ENCODE measurements at regions not wholly inside any gene's neighbourhood (a gene's known extent, or its start where the extent isn't known, plus 50 kb on each side); places are given as distances from the start of the nearest gene placed in this dataset.

DNA sequence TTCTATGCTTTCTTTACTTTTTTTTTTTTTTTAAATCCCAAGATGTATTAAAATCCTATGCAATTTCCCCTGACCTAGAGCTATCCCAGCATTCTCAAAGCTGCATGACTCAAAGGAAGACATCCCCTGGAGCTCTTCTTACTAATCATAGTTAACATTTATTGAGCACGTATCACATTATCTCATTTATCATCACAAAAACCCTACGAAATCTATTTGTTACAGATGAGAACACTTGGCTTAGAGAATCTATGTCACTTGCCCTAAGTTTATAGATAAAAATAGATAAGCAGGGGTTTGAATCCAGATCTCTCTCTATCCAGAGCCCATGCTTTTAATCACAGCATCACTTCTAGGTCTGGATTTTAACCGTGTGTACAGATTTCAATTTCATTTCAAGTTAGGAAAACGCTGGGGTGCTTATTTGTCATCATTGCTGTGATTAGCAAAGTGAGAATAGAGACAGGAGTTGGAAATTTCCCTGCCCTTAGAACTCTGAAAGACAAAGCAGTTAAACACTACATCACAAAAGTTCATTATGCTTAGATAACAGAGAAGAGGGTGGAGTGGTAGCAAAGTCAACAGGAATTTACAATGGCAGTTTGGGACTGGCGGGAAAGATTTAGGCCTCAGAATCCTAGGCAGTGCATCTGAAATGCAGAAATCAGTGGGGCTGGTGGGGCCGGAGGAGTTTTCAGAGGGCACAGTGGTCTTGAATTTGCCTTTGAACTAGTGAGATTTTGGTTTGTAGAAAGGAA lies 177.7 kb upstream of the FRMD6 start:
- Mint-ChIP-seq H3K9me3 (no peaks in the 10 kb centered on the region), H3K27me3 (peaks cover 12% of the 10 kb centered on the region), H3K4me3 (no peak overlapping the region), H3K36me3 (no peaks in the 10 kb centered on the region), H3K27ac (no peak overlapping the region), H3K4me1 (no peaks in the 10 kb centered on the region)
- CTCF ChIA-PET, result no interaction called here
- no peak for DNase-seq

DNA sequence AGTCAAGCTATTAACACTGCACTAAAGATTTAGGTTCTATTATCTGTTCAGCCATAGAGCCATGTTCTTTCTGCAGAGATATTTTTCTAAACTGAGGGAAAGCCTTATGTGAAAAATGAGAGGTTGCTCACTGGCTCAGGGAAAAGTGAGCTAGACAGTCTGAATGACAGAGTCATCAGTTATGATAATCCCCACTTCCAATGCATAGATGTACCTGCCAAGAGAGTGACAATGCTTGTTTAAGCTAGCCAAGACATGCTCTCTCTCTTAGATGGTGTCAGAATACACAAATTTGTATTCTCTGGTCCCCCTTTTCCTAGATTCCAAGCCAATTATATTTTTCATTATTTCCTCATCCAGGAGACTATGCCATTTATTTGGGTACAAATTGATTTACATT lies 176.9 kb upstream of the FRMD6 start:
- no peaks in the 10 kb centered on the region for H3K9me3 Mint-ChIP-seq
- no peak overlapping the region for H3K27ac Mint-ChIP-seq
- CTCF ChIA-PET, result no interaction called here
- peaks cover 12% of the 10 kb centered on the region for H3K27me3 Mint-ChIP-seq
- DNase-seq, result no peak
- no peak overlapping the region for H3K4me3 Mint-ChIP-seq
- no peaks in the 10 kb centered on the region for H3K4me1 Mint-ChIP-seq
- no peaks in the 10 kb centered on the region for H3K36me3 Mint-ChIP-seq

DNA sequence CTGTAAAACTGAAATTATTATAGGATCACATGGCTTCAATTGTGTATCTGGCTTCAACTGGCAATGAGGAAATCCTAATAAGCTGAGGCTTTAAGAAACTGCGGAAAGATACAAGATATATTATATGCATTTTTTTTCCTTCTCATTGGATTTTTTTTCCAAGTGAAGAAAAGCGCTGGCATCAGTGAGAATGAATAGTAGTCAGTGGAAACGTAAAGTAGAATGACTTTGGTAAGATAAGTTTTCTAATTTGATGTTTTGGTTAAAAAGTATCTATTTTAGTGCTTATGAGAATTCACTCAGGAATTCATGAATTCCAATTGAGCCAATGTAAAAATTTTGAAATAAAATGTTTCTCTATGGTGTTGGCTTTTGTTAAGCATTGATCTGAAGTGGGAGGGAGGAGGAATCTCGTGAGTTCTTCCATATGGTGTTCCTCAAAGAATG lies 173.5 kb upstream of the FRMD6 start:
- H3K36me3 Mint-ChIP-seq, result no peaks in the 10 kb centered on the region
- no peak overlapping the region for H3K27ac Mint-ChIP-seq
- no peak overlapping the region for H3K4me3 Mint-ChIP-seq
- no peak for DNase-seq
- CTCF ChIA-PET, result no interaction called here
- no peaks in the 10 kb centered on the region for H3K9me3 Mint-ChIP-seq
- H3K4me1 Mint-ChIP-seq, result no peaks in the 10 kb centered on the region
- peaks cover 12% of the 10 kb centered on the region for H3K27me3 Mint-ChIP-seq

DNA sequence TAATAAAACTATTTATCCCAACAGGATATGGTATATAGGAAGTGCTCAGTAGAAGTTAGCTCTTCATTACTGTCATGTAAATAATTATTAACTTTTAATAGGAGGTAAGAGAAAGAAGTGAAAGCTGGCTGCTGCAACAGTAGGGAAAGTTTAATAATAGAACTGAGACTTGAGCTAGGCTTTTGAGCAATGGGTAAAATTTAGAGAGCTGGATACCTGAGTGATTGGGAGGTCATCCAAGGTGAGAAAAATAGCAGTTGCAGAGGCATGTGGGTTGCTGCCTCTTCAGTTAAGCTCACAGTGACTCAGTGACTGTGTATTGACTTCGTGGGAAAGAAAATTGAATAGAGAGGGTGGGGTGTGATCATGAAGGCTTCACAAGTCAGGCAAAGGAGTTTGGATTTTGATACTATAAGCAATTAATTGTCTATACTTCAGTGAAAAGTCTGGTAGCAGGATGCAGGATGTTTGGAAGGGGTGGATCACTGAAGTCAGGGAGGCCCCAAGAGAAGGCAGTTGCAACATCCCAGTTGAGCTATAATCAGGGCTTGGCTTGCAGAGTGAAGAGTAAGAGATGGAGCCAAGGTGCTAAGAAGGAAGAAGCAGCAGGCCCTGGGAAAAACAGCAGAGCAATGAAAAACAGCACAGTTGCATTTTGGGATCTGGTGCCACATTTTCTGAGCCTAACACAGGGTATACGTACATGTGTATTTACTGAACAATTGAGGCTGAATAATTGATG lies 172.0 kb upstream of the FRMD6 start:
- Mint-ChIP-seq H3K4me3 (no peak overlapping the region), H3K4me1 (no peaks in the 10 kb centered on the region), H3K9me3 (no peaks in the 10 kb centered on the region), H3K36me3 (no peaks in the 10 kb centered on the region), H3K27ac (no peak overlapping the region), H3K27me3 (peaks cover 8% of the 10 kb centered on the region)
- CTCF ChIA-PET, result no interaction called here
- DNase-seq, result no peak

DNA sequence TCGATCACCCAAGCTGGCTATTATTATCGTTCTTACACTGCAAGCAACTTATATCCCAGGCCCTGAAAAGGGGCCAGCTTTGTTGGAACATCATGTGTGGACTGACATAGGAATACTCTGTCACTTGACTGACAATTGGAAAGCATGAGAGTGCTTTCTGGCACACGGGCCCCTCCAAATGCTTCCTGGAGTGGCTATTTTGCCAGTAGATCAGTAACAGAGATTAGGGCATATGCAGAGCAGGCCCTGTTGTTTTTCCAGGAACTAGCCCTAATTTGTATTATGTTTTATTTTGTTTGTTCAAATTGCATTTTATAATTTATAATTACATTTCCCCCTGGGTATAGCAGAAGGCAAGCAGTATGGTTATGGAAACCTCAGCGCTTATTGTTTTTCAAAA lies 170.1 kb upstream of the FRMD6 start:
- H3K4me3 Mint-ChIP-seq, result no peak overlapping the region
- H3K9me3 Mint-ChIP-seq, result no peaks in the 10 kb centered on the region
- no peaks in the 10 kb centered on the region for H3K36me3 Mint-ChIP-seq
- H3K27me3 Mint-ChIP-seq, result no peaks in the 10 kb centered on the region
- CTCF ChIA-PET, result no interaction called here
- H3K27ac Mint-ChIP-seq, result no peak overlapping the region
- DNase-seq, result no peak
- H3K4me1 Mint-ChIP-seq, result no peaks in the 10 kb centered on the region

DNA sequence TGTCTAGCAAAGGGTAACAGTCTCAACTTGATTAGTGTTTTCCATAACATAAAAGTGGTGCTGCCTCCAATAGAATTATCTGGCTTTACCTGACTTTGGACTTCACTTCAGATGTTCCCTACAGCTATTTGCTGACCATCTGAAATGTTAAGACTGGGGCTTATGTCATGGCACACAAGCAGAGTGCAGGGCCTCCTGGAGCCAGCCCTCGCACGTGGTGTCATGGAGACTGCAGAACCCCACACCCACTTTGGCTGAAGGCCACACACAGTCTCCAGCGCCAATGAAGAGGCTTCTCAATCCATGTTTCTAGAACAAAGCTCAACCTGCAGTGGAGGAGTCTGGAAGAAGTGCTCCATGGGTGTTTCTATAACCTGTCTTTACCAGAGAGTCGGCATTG lies 169.6 kb upstream of the FRMD6 start:
- H3K4me3 Mint-ChIP-seq, result no peak overlapping the region
- H3K27me3 Mint-ChIP-seq, result no peaks in the 10 kb centered on the region
- no peaks in the 10 kb centered on the region for H3K36me3 Mint-ChIP-seq
- CTCF ChIA-PET, result no interaction called here
- H3K9me3 Mint-ChIP-seq, result no peaks in the 10 kb centered on the region
- no peak overlapping the region for H3K27ac Mint-ChIP-seq
- H3K4me1 Mint-ChIP-seq, result no peaks in the 10 kb centered on the region
- DNase-seq, result no peak

DNA sequence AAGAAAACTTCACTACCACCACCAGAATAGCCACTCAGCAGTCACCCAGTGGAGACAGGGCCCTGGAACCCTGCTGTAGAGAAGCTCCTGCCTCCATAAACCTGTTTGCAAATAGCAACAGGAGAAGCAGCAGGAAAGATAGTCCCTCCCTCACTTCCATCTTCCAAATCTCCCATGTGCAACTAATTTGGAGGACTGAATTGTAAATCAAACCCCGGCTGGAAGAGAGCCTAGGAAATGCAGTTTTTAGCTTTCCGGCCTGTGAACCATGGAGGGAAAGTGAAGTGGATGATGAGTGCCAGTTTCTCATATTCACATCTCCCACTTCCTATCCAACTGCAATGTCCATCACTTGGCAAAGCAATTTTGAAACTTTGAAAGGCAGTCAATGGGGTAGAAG lies 167.2 kb upstream of the FRMD6 start:
- H3K4me1 Mint-ChIP-seq, result no peaks in the 10 kb centered on the region
- no peak for DNase-seq
- no peaks in the 10 kb centered on the region for H3K36me3 Mint-ChIP-seq
- no peak overlapping the region for H3K27ac Mint-ChIP-seq
- CTCF ChIA-PET, result interaction anchor here (0.6 to 1.5 kb wide), 2 partner anchors 15 to 120 kb away, joined by 5 to 6 read pairs; no protein-coding TSS in a partner anchor
- no peak overlapping the region for H3K4me3 Mint-ChIP-seq
- no peaks in the 10 kb centered on the region for H3K27me3 Mint-ChIP-seq
- H3K9me3 Mint-ChIP-seq, result no peaks in the 10 kb centered on the region

DNA sequence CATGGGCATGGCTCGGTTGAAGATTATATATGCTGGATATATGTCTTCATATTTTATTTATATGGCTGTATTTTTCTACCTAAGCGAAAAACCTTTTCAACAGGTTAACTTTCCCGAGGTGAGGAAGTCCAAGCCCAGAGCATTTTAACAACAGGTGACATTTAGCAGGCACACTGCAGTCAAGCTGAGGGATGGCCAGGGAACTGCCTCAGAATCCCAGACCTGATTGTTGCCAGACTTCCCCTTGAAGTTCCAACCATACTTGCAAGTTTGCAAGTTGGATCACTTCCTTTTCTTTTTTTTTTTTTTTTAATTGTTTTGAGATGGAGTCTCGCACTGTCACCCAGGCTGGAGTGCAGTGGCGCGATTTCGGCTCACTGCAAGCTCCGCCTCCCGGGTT lies 166.0 kb upstream of the FRMD6 start:
- no peak for DNase-seq
- Mint-ChIP-seq H3K4me3 (no peak overlapping the region), H3K9me3 (no peaks in the 10 kb centered on the region), H3K27ac (no peak overlapping the region), H3K4me1 (no peaks in the 10 kb centered on the region), H3K36me3 (no peaks in the 10 kb centered on the region), H3K27me3 (no peaks in the 10 kb centered on the region)
- CTCF ChIA-PET, result no interaction called here

DNA sequence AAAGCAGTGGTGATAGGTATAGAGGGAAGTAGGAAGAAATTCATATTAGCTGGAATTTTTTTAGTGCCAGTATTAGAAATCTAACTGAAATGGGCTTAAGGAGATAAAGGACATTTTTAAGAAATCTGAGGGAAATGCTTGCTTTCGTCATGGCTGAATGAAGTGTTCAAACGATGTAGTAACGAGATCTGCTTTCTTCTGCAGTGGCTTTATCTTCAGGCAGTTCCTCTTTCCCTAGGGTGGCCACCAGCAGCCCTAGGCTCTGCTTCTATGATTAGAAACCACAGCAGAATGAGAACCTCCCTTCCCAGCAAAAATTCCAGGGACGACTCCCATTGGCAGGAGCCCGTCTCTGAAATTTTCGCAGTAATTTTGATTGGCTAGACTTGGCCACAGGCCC lies 163.9 kb upstream of the FRMD6 start:
- H3K27me3 Mint-ChIP-seq, result no peaks in the 10 kb centered on the region
- no peaks in the 10 kb centered on the region for H3K9me3 Mint-ChIP-seq
- CTCF ChIA-PET, result no interaction called here
- no peaks in the 10 kb centered on the region for H3K4me1 Mint-ChIP-seq
- H3K36me3 Mint-ChIP-seq, result no peaks in the 10 kb centered on the region
- DNase-seq, result no peak
- no peak overlapping the region for H3K4me3 Mint-ChIP-seq
- H3K27ac Mint-ChIP-seq, result no peak overlapping the region

DNA sequence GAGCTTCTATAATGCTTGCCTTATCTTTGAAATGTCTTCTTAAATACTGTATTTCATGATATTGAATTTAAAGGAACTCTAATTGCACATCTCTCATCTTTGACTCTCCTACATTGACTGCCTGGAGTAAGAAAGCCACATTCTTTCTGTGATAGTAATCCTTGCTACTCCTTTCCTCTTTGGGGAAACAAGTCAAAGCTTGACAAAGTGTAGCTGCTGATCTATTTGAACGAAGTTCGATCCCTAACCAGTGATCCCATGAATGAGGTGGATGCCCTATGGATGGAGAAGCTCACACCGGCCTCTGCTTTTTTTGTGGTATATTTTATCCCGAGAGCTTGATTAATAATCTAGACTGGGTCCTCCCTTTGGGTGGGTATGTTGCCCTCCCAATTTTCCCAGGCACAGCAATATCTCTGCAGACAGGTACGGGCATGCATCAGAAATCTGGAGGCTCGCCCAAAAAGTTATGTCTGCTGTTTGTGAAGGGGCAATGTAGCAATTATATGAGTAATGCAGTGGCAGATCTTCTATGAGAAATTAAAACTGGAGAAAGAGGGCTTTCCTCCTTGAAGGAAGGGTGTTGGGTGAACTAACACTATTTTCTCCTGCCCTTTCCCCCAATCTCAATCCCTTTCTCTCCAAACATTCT lies 163.0 kb upstream of the FRMD6 start:
- Mint-ChIP-seq H3K27ac (no peak overlapping the region), H3K27me3 (no peaks in the 10 kb centered on the region), H3K4me1 (no peaks in the 10 kb centered on the region)

DNA sequence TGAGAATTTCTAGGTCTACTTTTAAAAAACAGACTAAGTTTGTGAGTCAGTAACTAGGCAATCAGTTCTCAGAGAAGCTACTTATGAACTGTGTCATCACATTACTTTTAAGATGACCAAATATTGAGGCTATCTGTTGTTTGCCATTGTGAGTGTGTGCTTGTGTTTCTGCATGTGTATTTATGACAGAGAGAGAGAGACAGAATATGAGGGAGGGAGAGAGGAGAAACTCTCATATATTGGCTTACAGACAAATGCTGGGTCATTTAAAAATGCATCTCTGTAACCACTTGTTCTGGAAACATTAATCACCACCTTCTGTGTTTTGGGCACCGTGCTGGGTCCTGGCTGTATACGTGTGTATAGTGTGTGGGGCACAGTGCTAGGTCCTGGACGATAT lies 161.5 kb upstream of the FRMD6 start:
- H3K27me3 Mint-ChIP-seq, result no peaks in the 10 kb centered on the region

More for the DNA sequence above, 163.0 kb upstream of the FRMD6 start:
- H3K36me3 Mint-ChIP-seq, result no peaks in the 10 kb centered on the region
- no peak overlapping the region for H3K4me3 Mint-ChIP-seq
- CTCF ChIA-PET, result no interaction called here
- H3K9me3 Mint-ChIP-seq, result no peaks in the 10 kb centered on the region
- DNase-seq, result no peak

DNA sequence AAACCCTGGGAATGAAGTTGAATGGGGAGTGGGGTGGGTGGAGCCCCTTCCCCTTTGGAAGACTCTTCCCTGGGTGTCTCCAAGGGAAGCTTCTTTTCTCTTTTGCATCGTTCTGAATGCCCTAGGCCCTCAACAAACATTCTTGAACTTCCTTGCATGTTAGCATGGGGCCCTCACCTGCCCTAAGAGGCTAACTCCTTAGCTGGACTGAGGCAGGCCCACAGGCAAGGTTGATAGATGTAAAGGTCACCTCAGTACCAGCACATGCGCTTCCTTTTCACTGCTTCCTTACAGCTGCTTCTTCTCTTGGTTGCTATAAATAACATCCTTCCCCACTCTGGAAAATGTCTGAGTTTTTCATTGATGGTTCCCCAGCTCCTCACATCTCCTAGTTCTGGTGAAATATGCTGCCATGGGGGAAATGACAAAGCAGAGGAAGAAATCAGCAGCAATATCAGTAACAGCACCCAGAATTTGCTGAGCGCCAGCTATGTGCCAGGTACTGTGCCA lies 160.6 kb upstream of the FRMD6 start:
- no peak overlapping the region for H3K4me3 Mint-ChIP-seq
- CTCF ChIA-PET, result no interaction called here
- H3K4me1 Mint-ChIP-seq, result no peaks in the 10 kb centered on the region
- H3K27ac Mint-ChIP-seq, result no peak overlapping the region
- H3K36me3 Mint-ChIP-seq, result no peaks in the 10 kb centered on the region
- no peak for DNase-seq
- no peaks in the 10 kb centered on the region for H3K27me3 Mint-ChIP-seq
- no peaks in the 10 kb centered on the region for H3K9me3 Mint-ChIP-seq

More for the DNA sequence above, 161.5 kb upstream of the FRMD6 start:
- no peak overlapping the region for H3K27ac Mint-ChIP-seq
- no peak for DNase-seq
- no peaks in the 10 kb centered on the region for H3K36me3 Mint-ChIP-seq
- H3K9me3 Mint-ChIP-seq, result no peaks in the 10 kb centered on the region
- CTCF ChIA-PET, result no interaction called here
- no peaks in the 10 kb centered on the region for H3K4me1 Mint-ChIP-seq
- H3K4me3 Mint-ChIP-seq, result no peak overlapping the region

DNA sequence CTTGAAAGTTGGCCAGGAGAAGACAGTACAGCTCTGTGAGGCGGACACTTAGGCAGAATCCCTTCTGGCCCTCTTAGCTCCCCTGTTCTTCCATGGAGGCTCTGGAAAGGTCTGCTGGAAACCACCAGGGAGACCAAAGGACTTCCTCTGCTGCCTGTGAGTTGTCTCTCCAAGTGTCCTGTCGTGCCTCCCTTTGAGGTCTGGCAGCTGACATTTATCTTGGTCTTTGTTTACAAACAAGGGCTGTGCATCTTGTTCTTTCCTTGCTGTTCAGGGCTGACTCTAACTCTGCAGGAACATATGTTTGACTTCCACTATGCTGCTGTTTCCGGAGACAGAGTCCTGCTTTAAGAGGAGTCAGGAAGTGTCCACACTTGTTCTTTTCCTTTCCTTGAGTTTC lies 159.9 kb upstream of the FRMD6 start:
- no peak for DNase-seq
- Mint-ChIP-seq H3K27me3 (no peaks in the 10 kb centered on the region), H3K9me3 (peaks cover 1% of the 10 kb centered on the region), H3K36me3 (no peaks in the 10 kb centered on the region), H3K4me1 (no peaks in the 10 kb centered on the region), H3K27ac (no peak overlapping the region), H3K4me3 (no peak overlapping the region)
- CTCF ChIA-PET, result no interaction called here

DNA sequence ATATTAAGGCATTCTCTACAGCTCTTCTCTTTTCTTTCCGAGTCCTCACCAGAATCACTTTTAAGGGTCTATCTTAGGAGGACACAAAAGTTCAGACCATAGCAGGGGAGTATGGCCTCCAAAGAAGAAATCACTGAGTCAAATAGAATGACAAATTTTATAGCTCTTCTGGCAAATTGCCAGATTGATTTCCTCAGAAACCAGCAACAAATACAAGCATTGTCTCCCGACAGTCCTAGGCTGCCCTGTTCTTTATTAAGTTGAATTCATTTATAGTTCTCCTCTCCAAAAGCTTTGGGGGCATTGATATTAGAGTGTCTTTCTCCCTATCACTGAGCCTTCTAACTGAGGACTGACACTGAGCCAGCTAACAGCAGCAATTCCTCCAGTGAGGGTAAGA lies 156.4 kb upstream of the FRMD6 start:
- H3K4me1 Mint-ChIP-seq, result no peaks in the 10 kb centered on the region
- H3K36me3 Mint-ChIP-seq, result no peaks in the 10 kb centered on the region
- CTCF ChIA-PET, result no interaction called here
- peaks cover 3% of the 10 kb centered on the region for H3K9me3 Mint-ChIP-seq
- no peak overlapping the region for H3K4me3 Mint-ChIP-seq
- no peak for DNase-seq
- H3K27me3 Mint-ChIP-seq, result no peaks in the 10 kb centered on the region
- no peak overlapping the region for H3K27ac Mint-ChIP-seq
